WTC11 (cell line): ENCODE measurements at regions not wholly inside any gene's neighbourhood (a gene's known extent, or its start where the extent isn't known, plus 50 kb on each side); places are given as distances from the start of the nearest gene placed in this dataset.

Experiments used
- ATAC-seq: fragments of 200-7000 bp; cut with Tn5 transposase; 2 replicates; pipeline ENCODE4 v1.10.0; 2021; ENCODE audit warnings: mild to moderate bottlenecking, moderate library complexity
- CTCF ChIA-PET: fragments of 300-600 bp; sonication (Branson Sonifier 250); formaldehyde crosslinking; loops from one replicate; lab custom pipeline; 2021; ENCODE audit warnings: antibody characterized with exemption; lab: Charles Lee
- POLR2A ChIA-PET: fragments of 350-600 bp; sonication (Branson Sonifier 250); formaldehyde crosslinking; loops from one replicate; lab custom pipeline; 2021; ENCODE audit warnings: antibody characterized with exemption; lab: Charles Lee
- DNase-seq: peaks from one replicate; pipeline ENCODE4 v3.0.0; 2021; ENCODE audit warnings: low spot score
- H3K27ac Mint-ChIP-seq: 2 replicates; pipeline ENCODE4 v1.8.0; 2021; ENCODE audit warnings: mixed read lengths
- H3K27me3 Mint-ChIP-seq: 2 replicates; pipeline ENCODE4 v1.8.0; 2021; ENCODE audit warnings: low read depth, mild to moderate bottlenecking, moderate library complexity, mixed read lengths
- H3K36me3 Mint-ChIP-seq: 2 replicates; pipeline ENCODE4 v1.8.0; 2021; ENCODE audit warnings: mixed read lengths
- H3K4me1 Mint-ChIP-seq: 2 replicates; pipeline ENCODE4 v1.8.0; 2022; ENCODE audit warnings: mixed read lengths
- H3K4me3 Mint-ChIP-seq: 2 replicates; pipeline ENCODE4 v1.8.0; 2021; ENCODE audit warnings: mild to moderate bottlenecking, moderate library complexity, mixed read lengths
- H3K9me3 Mint-ChIP-seq: 2 replicates; pipeline ENCODE4 v1.8.0; 2021; ENCODE audit warnings: mixed read lengths
- ATF1 ChIP-seq: sonication (generic); formaldehyde crosslinking; IDR thresholded peaks from 2 replicates; pipeline ENCODE4 v1.8.1; 2023; ENCODE audit warnings: mild to moderate bottlenecking, moderate library complexity, missing genetic modification reagents
- CREM ChIP-seq: sonication (generic); formaldehyde crosslinking; IDR thresholded peaks from 2 replicates; pipeline ENCODE4 v1.8.1; 2022; ENCODE audit warnings: mild to moderate bottlenecking, missing genetic modification reagents, moderate library complexity
- EMX1 ChIP-seq: fragments of 250-450 bp; sonication (Bioruptor Pico); IDR thresholded peaks from 2 replicates; pipeline ENCODE4 v1.8.0; 2021; ENCODE audit warnings: mild to moderate bottlenecking
- FOXK1 ChIP-seq: sonication (generic); formaldehyde crosslinking; IDR thresholded peaks from 2 replicates; pipeline ENCODE4 v1.8.0; 2022; ENCODE audit warnings: mild to moderate bottlenecking, moderate library complexity, missing genetic modification reagents
- GRHL2 ChIP-seq: fragments of 250-450 bp; sonication (Bioruptor Pico); IDR thresholded peaks from 2 replicates; pipeline ENCODE4 v1.8.0; 2022; ENCODE audit warnings: mild to moderate bottlenecking, moderate library complexity; ENCODE audit not compliant: insufficient replicate concordance, severe bottlenecking
- JAZF1 ChIP-seq: fragments of 250-450 bp; sonication (Bioruptor Pico); IDR thresholded peaks from 2 replicates; pipeline ENCODE4 v1.9.0; 2021; ENCODE audit warnings: moderate library complexity, mild to moderate bottlenecking, inconsistent platforms
- MYBL2 ChIP-seq: sonication (generic); formaldehyde crosslinking; IDR thresholded peaks from 2 replicates; pipeline ENCODE4 v1.8.1; 2023; ENCODE audit warnings: mild to moderate bottlenecking, moderate library complexity, missing genetic modification reagents
- NFE2L1 ChIP-seq: sonication (generic); formaldehyde crosslinking; IDR thresholded peaks from 2 replicates; pipeline ENCODE4 v1.8.1; 2023; ENCODE audit warnings: missing genetic modification reagents
- SMAD3 ChIP-seq: sonication (generic); formaldehyde crosslinking; IDR thresholded peaks from 2 replicates; pipeline ENCODE4 v1.8.0; 2022; ENCODE audit warnings: missing genetic modification reagents, mild to moderate bottlenecking, borderline replicate concordance
- SOX15 ChIP-seq: fragments of 250-450 bp; sonication (Bioruptor Pico); IDR thresholded peaks from 2 replicates; pipeline ENCODE4 v1.9.0; 2021; ENCODE audit warnings: mild to moderate bottlenecking
- SP1 ChIP-seq: sonication (generic); formaldehyde crosslinking; conservative IDR thresholded peaks from 2 replicates; pipeline ENCODE4 v1.8.1; 2022; ENCODE audit warnings: missing genetic modification reagents
- TCF7 ChIP-seq: sonication (generic); formaldehyde crosslinking; IDR thresholded peaks from 2 replicates; pipeline ENCODE4 v1.8.0; 2022; ENCODE audit warnings: mild to moderate bottlenecking, low read depth, missing genetic modification reagents, moderate library complexity
- ZNF121 ChIP-seq: sonication (generic); formaldehyde crosslinking; IDR thresholded peaks from 2 replicates; pipeline ENCODE4 v1.8.0; 2023; ENCODE audit warnings: missing genetic modification reagents
- TF ChIP-seq, protein P1 (sequence below): fragments of 250-450 bp; sonication (Bioruptor Pico); IDR thresholded peaks from 2 replicates; pipeline ENCODE4 v2.1.2; 2022; ENCODE audit warnings: mild to moderate bottlenecking, moderate library complexity
- TF ChIP-seq, protein P2 (sequence below): fragments of 200-600 bp; IDR thresholded peaks from 2 replicates; pipeline ENCODE4 v1.8.0; 2022; ENCODE audit warnings: antibody characterized with exemption
- TF ChIP-seq, protein P3 (sequence below): sonication (generic); formaldehyde crosslinking; IDR thresholded peaks from 2 replicates; pipeline ENCODE4 v1.8.1; 2022; ENCODE audit warnings: low read depth, missing genetic modification reagents, borderline replicate concordance
- TF ChIP-seq, protein P4 (sequence below): sonication (generic); formaldehyde crosslinking; IDR thresholded peaks from 2 replicates; pipeline ENCODE4 v1.8.1; 2023; ENCODE audit warnings: mild to moderate bottlenecking, missing genetic modification reagents

DNA sequence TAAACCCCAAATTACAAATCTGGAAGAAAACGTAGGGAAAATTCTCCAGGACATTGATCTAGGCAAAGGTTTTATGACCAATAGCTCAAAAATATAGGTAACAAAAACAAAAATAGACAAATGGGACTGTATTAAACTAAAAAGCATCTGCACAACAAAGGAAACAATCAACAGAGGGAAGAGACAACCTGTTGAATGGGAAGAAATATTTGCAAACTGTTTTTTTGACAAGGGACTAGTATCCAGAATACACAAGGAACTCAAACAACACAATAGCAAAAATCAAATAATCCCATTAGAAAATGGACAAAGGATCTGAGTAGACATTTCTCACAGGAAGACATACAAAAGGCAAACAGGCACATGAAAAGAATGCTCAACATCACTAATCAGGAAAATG lies 386.3 kb downstream of the ENC1 start:
- Mint-ChIP-seq H3K4me3 (no peak overlapping the region), H3K27ac (no peak overlapping the region), H3K9me3 (no peaks in the 10 kb centered on the region), H3K4me1 (peaks cover 44% of the 10 kb centered on the region), H3K27me3 (no peaks in the 10 kb centered on the region), H3K36me3 (no peaks in the 10 kb centered on the region)
- CTCF ChIA-PET: no interaction called here
- DNase-seq (no peak), ATAC-seq (no peak)
- POLR2A ChIA-PET: no interaction called here
- TF ChIP-seq NFE2L1 (CRISPR knock-in tag) (no peak), SP1 (no peak)
- TF ChIP-seq, all 79 proteins: peak for 0

DNA sequence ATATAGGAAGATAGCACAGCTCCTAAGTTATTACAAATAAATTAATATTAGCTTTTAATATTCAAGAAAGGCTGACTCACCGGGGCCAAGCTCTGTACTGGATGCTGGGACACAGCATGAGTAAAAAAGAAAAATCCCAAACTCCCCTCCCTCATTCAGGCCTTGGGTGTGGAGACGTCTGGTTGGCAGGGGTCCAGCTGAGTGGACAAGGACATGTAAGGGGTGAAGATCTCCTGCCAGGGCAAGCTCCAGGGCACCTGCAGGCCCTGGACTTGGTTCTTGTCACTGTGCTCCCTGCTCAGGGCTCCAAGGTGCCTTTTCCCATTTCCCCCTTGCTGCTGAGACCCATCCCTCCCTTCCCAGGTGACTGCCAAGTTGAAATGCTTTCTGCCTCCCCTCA lies 388.5 kb downstream of the ENC1 start:
- DNase-seq (no peak), ATAC-seq (no peak)
- Mint-ChIP-seq H3K9me3 (no peaks in the 10 kb centered on the region), H3K4me1 (peaks cover 26% of the 10 kb centered on the region), H3K4me3 (no peak overlapping the region), H3K27ac (no peak overlapping the region), H3K36me3 (no peaks in the 10 kb centered on the region), H3K27me3 (no peaks in the 10 kb centered on the region)
- no peak for TF ChIP-seq ATF1 (CRISPR knock-in tag)
- ChIA-PET POLR2A (interaction anchor here (0.6 kb wide), 1 partner anchor 108 kb away, joined by 4 read pairs; no protein-coding TSS in a partner anchor), CTCF (interaction anchor here (1.6 kb wide), 1 partner anchor 8 kb away, joined by 5 read pairs; no protein-coding TSS in a partner anchor)

DNA sequence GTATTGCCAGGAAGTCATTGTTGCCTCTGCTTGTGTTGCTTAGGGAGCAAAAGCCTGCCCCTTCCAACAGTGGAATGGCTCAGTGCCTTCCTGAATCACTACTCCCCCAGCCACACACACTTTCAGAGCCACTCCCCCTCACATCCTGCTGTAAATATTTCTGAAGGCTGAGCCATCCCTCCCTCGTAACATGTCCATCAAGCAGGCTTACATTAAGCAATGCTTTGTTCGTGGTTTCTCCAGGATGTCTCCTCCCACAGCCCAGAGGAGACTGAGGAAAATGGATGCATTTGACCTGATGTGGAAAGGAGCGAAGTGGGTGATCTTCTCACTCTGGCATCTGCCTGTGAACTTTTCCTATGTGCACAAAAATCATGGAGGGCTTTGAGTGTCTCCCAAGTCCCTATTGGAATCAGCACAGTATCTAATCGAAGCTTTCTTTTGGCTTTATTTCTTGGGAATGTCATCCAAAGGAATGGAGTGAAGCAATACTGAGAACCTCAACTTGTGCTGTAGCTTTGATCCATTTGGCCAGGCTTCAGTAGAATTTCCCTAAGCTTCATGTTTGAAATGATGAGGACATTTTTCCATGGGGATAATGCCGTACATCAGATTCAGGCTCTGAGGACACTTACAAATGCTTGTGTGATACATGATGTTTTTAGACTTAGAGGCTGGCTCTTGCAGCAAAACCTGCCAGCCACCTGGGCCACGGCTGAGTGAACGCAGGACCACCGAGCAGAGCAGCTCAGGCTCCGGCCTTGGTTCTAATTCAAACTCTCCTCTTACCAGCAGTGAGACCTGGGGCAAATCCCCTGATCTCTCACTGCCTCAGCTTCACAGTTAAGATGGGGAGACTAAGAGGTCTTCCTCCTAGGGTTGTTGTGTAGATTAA lies 389.1 kb downstream of the ENC1 start:
- no peak for TF ChIP-seq ZNF121
- TF ChIP-seq, protein P1, sequence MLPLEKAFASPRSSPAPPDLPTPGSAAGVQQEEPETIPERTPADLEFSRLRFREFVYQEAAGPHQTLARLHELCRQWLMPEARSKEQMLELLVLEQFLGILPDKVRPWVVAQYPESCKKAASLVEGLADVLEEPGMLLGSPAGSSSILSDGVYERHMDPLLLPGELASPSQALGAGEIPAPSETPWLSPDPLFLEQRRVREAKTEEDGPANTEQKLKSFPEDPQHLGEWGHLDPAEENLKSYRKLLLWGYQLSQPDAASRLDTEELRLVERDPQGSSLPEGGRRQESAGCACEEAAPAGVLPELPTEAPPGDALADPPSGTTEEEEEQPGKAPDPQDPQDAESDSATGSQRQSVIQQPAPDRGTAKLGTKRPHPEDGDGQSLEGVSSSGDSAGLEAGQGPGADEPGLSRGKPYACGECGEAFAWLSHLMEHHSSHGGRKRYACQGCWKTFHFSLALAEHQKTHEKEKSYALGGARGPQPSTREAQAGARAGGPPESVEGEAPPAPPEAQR (CRISPR knock-in tag): no peak
- TF ChIP-seq, protein P2, sequence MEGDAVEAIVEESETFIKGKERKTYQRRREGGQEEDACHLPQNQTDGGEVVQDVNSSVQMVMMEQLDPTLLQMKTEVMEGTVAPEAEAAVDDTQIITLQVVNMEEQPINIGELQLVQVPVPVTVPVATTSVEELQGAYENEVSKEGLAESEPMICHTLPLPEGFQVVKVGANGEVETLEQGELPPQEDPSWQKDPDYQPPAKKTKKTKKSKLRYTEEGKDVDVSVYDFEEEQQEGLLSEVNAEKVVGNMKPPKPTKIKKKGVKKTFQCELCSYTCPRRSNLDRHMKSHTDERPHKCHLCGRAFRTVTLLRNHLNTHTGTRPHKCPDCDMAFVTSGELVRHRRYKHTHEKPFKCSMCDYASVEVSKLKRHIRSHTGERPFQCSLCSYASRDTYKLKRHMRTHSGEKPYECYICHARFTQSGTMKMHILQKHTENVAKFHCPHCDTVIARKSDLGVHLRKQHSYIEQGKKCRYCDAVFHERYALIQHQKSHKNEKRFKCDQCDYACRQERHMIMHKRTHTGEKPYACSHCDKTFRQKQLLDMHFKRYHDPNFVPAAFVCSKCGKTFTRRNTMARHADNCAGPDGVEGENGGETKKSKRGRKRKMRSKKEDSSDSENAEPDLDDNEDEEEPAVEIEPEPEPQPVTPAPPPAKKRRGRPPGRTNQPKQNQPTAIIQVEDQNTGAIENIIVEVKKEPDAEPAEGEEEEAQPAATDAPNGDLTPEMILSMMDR: no peak
- TF ChIP-seq GRHL2: no peak
- TF ChIP-seq EMX1 (CRISPR knock-in tag): no peak
- TF ChIP-seq, protein P3, sequence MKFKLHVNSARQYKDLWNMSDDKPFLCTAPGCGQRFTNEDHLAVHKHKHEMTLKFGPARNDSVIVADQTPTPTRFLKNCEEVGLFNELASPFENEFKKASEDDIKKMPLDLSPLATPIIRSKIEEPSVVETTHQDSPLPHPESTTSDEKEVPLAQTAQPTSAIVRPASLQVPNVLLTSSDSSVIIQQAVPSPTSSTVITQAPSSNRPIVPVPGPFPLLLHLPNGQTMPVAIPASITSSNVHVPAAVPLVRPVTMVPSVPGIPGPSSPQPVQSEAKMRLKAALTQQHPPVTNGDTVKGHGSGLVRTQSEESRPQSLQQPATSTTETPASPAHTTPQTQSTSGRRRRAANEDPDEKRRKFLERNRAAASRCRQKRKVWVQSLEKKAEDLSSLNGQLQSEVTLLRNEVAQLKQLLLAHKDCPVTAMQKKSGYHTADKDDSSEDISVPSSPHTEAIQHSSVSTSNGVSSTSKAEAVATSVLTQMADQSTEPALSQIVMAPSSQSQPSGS (CRISPR knock-in tag): no peak
- TF ChIP-seq, protein P4, sequence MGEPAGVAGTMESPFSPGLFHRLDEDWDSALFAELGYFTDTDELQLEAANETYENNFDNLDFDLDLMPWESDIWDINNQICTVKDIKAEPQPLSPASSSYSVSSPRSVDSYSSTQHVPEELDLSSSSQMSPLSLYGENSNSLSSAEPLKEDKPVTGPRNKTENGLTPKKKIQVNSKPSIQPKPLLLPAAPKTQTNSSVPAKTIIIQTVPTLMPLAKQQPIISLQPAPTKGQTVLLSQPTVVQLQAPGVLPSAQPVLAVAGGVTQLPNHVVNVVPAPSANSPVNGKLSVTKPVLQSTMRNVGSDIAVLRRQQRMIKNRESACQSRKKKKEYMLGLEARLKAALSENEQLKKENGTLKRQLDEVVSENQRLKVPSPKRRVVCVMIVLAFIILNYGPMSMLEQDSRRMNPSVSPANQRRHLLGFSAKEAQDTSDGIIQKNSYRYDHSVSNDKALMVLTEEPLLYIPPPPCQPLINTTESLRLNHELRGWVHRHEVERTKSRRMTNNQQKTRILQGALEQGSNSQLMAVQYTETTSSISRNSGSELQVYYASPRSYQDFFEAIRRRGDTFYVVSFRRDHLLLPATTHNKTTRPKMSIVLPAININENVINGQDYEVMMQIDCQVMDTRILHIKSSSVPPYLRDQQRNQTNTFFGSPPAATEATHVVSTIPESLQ: no peak
- no peak for TF ChIP-seq FOXK1 (CRISPR knock-in tag)
- TF ChIP-seq SOX15 (CRISPR knock-in tag): no peak
- TF ChIP-seq ATF1 (CRISPR knock-in tag): no peak
- TF ChIP-seq SMAD3 (CRISPR knock-in tag): no peak
- no peak for TF ChIP-seq CREM (CRISPR knock-in tag)
- no peak for TF ChIP-seq TCF7 (CRISPR knock-in tag)
- no peak for TF ChIP-seq MYBL2 (CRISPR knock-in tag)
- TF ChIP-seq JAZF1 (CRISPR knock-in tag): no peak
- TF ChIP-seq, all 79 proteins: peak for 0
- no peak overlapping the region for H3K27ac Mint-ChIP-seq
- H3K9me3 Mint-ChIP-seq: no peaks in the 10 kb centered on the region
- H3K4me3 Mint-ChIP-seq: no peak overlapping the region
- no peaks in the 10 kb centered on the region for H3K27me3 Mint-ChIP-seq
- DNase-seq: no peak
- peak; percentile 81 for ATAC-seq
- H3K4me1 Mint-ChIP-seq: peaks cover 20% of the 10 kb centered on the region
- no peaks in the 10 kb centered on the region for H3K36me3 Mint-ChIP-seq
- ChIA-PET CTCF (interaction anchor here (1.6 kb wide), 1 partner anchor 8 kb away, joined by 5 read pairs; no protein-coding TSS in a partner anchor), POLR2A (interaction anchor here (0.6 kb wide), 1 partner anchor 108 kb away, joined by 4 read pairs; no protein-coding TSS in a partner anchor)
